ENCODE measurements at regions not wholly inside any gene's neighbourhood (a gene's known extent, or its start where the extent isn't known, plus 50 kb on each side); places are given as distances from the start of the nearest gene placed in this dataset.

GRCh38 chr10:28763471-28764170 lies 86.3 kb downstream of the BAMBI start:
- TF ChIP-seq DNMT1 (IDR thresholded peaks at IDR 0.05) = no peak
- no peak for TF ChIP-seq CREB1 (IDR thresholded peaks at IDR 0.05)
- TF ChIP-seq CREB1 (CRISPR knock-in tag; IDR thresholded peaks at IDR 0.05) = no peak
- TF ChIP-seq ZNF224 (CRISPR knock-in tag; IDR thresholded peaks at IDR 0.05) = no peak
- no peak for TF ChIP-seq ZNF561 (CRISPR knock-in tag; conservative IDR thresholded peaks at IDR 0.05)
- TF ChIP-seq LEF1 (IDR thresholded peaks at IDR 0.05) = no peak
- TF ChIP-seq HLTF (IDR thresholded peaks at IDR 0.05) = no peak
- no peak for TF ChIP-seq PHF8 (IDR thresholded peaks at IDR 0.05; ENCODE audit: borderline replicate concordance, low read length)
- TF ChIP-seq EZH2 (IDR thresholded peaks at IDR 0.05; ENCODE audit: borderline replicate concordance, low read depth, low read length) = no peak
- no peak for TF ChIP-seq SRF (CRISPR knock-in tag; IDR thresholded peaks at IDR 0.05)
- no peak for TF ChIP-seq CTCF (IDR thresholded peaks at IDR 0.05 in 2 of 3, conservative IDR thresholded peaks at IDR 0.05 in 1 of 3; ENCODE audit: insufficient read depth in 2 of 3, low read depth in 1 of 3, low read length in 3 of 3)
- TF ChIP-seq SP2 (IDR thresholded peaks at IDR 0.05; ENCODE audit: extremely low read depth, low read depth, low read length, poor library complexity, severe bottlenecking) = no peak
